ENCODE measurements at regions not wholly inside any gene's neighbourhood (a gene's known extent, or its start where the extent isn't known, plus 50 kb on each side); places are given as distances from the start of the nearest gene placed in this dataset.

- TF ChIP-seq E2F6 (IDR thresholded peaks at IDR 0.05) (no peak), RBBP5 (IDR thresholded peaks at IDR 0.05; ENCODE audit: borderline replicate concordance, low read depth, low read length) (no peak), SAP30 (IDR thresholded peaks at IDR 0.05; ENCODE audit: insufficient read depth, insufficient replicate concordance, low read length) (no peak), USF2 (IDR thresholded peaks at IDR 0.05; ENCODE audit: low read length) (no peak), SP2 (IDR thresholded peaks at IDR 0.05; ENCODE audit: low read length) (no peak), BCL11A (IDR thresholded peaks at IDR 0.05; ENCODE audit: low read depth in 2 of 2, low read length in 2 of 2) (no peak), TAF1 (IDR thresholded peaks at IDR 0.05; ENCODE audit: low read depth, low read length) (no peak)
These were observed 784.4 kb downstream of the MAFB start (continued) for GRCh38 chr20:39904476-39905112.
